AG04449 (cell line): ENCODE measurements at regions not wholly inside any gene's neighbourhood (a gene's known extent, or its start where the extent isn't known, plus 50 kb on each side); places are given as distances from the start of the nearest gene placed in this dataset.
"Not testable (repeated sequence)": the region's sequence is repeated elsewhere in the genome, so short reads cannot be mapped to it uniquely, and the experiment has no call there.

Experiments used
- CTCF ChIA-PET: fragments of 350-600 bp; formaldehyde crosslinking; extraction: SDS; loops from one replicate; lab custom pipeline; 2021; ENCODE audit warnings: antibody characterized with exemption; lab: Yijun Ruan, JAX
- POLR2A ChIA-PET: fragments of 400-600, 350-600 bp; formaldehyde crosslinking; extraction: SDS; loops from one replicate; lab custom pipeline; 2020; ENCODE audit warnings: antibody characterized with exemption, inconsistent platforms; lab: Yijun Ruan, JAX
- DNase-seq: peaks from one replicate; pipeline ENCODE4 v3.0.0-alpha.2; 2010; ENCODE audit warnings: low read depth, low spot score
- H3K4me3 ChIP-seq: 2 replicates; pipeline ENCODE4 v1.5.1; 2011; ENCODE audit warnings: low read depth, mild to moderate bottlenecking, control low read depth, low read length
- TF ChIP-seq, protein P1 (sequence below): IDR thresholded peaks from one replicate; pipeline ENCODE4 v1.5.1; 2011; ENCODE audit warnings: mild to moderate bottlenecking, moderate library complexity, low read length, control low read depth, inconsistent platforms; ENCODE audit not compliant: insufficient read depth; ENCODE audit errors: missing control alignments

DNA sequence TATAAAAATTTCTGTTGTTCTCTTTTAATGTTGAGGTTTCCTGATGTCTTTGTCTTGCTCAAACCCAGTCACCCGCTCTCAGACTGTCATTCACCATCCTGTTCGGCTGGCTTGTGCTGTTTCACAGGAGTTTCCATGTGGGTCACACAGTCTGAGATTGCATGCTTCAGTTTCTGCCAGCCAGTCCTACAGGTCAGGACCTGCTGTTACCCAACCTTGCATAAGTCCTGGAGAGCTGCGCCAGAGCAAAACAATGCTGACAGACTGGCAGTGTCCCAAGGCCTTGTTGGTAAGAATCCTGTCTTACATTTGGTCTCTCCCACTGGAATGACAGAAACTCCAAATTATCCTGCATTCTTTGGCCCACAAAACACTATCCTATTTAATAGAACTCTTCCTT, 340.0 kb upstream of the SLITRK5 start:
- TF ChIP-seq, protein P1, sequence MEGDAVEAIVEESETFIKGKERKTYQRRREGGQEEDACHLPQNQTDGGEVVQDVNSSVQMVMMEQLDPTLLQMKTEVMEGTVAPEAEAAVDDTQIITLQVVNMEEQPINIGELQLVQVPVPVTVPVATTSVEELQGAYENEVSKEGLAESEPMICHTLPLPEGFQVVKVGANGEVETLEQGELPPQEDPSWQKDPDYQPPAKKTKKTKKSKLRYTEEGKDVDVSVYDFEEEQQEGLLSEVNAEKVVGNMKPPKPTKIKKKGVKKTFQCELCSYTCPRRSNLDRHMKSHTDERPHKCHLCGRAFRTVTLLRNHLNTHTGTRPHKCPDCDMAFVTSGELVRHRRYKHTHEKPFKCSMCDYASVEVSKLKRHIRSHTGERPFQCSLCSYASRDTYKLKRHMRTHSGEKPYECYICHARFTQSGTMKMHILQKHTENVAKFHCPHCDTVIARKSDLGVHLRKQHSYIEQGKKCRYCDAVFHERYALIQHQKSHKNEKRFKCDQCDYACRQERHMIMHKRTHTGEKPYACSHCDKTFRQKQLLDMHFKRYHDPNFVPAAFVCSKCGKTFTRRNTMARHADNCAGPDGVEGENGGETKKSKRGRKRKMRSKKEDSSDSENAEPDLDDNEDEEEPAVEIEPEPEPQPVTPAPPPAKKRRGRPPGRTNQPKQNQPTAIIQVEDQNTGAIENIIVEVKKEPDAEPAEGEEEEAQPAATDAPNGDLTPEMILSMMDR, result no peak
- no peak overlapping the region for H3K4me3 ChIP-seq
- ChIA-PET POLR2A (no interaction called here), CTCF (no interaction called here)
- DNase-seq, result no peak

DNA sequence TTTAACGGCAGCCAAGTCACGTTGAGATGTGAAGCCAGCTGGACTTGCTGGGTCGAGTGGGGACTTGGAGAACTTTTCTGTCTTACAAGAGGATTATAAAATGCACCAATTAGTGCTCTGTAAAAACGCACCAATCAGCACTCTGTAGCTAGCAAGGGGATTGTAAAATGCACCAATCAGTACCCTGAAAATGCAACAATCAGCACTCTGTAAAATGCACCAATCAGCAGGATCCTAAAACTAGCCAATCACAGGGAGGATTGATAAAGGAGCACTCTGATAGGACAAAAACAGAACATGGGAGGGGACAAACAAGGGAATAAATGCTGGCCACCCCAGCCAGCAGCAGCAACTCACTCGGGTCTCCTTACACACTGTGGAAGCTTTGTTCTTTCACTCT, 337.6 kb upstream of the SLITRK5 start:
- no peak for DNase-seq

GRCh38 chr13:87334176-87334575, 337.0 kb upstream of the SLITRK5 start:
- TF ChIP-seq, protein P1, result no peak
- H3K4me3 ChIP-seq, result no peak overlapping the region
- no peak for DNase-seq
- CTCF ChIA-PET, result no interaction called here
- POLR2A ChIA-PET, result no interaction called here

More for the DNA sequence above, 337.6 kb upstream of the SLITRK5 start:
- TF ChIP-seq, protein P1, result no peak
- ChIA-PET CTCF (no interaction called here), POLR2A (no interaction called here)
- H3K4me3 ChIP-seq, result no peak overlapping the region

DNA sequence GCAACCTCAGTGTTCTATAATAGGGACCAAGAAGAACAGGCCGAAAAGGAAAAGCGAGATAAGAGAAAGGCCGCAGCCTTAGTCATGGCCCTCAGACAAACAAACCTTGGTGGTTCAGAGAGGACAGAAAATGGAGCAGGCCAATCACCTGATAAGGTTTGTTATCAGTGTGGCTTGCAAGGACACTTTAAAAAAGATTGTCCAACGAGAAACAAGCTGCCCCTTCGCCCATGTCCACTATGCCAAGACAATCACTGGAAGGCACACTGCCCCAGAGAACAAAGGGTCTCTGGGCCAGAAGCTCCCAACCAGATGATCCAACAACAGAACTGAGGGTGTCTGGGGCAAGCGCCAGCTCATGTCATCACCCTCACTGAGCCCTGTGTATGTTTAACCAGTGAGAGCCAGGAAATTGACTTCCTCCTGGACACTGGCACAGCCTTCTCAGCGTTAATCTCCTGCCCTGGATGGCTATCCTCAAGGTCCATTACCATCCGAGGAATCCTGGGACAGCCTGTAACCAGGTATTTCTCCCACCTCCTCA, 334.8 kb upstream of the SLITRK5 start:
- H3K4me3 ChIP-seq, DNase-seq, CTCF ChIA-PET, POLR2A ChIA-PET: not testable (repeated sequence)

DNA sequence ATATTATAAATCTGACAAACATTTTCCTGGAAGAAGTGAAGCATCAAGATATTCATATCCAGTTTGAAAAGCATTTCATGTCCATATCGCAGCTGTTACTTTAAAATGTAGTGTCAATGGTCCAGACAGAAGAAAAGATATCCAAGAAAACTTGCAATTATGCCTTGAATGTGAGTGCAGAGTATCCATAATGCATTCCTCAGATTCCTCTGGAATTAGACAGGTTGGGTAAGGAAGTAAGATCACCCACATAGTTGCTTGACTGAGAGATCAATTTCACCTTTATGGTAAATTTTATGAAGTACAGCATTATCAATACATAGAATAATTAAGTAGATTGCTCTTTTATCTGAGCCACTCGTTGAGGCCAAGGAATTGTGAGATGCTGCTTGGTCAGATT, 327.0 kb upstream of the SLITRK5 start:
- no peak for DNase-seq
- ChIA-PET CTCF (no interaction called here), POLR2A (no interaction called here)
- no peak overlapping the region for H3K4me3 ChIP-seq
- TF ChIP-seq, protein P1, result no peak

GRCh38 chr13:87355451-87355850, 315.7 kb upstream of the SLITRK5 start:
- no peak for DNase-seq
- H3K4me3 ChIP-seq, result no peak overlapping the region
- TF ChIP-seq, protein P1, result no peak
- ChIA-PET CTCF (no interaction called here), POLR2A (no interaction called here)

GRCh38 chr13:87356314-87356713, 314.9 kb upstream of the SLITRK5 start:
- TF ChIP-seq, protein P1, result no peak
- POLR2A ChIA-PET, result no interaction called here
- no peak overlapping the region for H3K4me3 ChIP-seq
- CTCF ChIA-PET, result no interaction called here
- DNase-seq, result no peak
